SK-N-SH (cell line): ENCODE measurements at regions not wholly inside any gene's neighbourhood (a gene's known extent, or its start where the extent isn't known, plus 50 kb on each side); places are given as distances from the start of the nearest gene placed in this dataset.

Experiments
- CTCF ChIA-PET: fragments of 300-600, 350-600 bp; formaldehyde crosslinking; extraction: SDS; loops from one replicate; lab custom pipeline; 2021; lab: Yijun Ruan, JAX
- POLR2A ChIA-PET: fragments of 350-600 bp; sonication (Branson Sonifier 250); formaldehyde crosslinking; extraction: SDS; loops from one replicate; lab custom pipeline; 2020; ENCODE audit warnings: antibody characterized with exemption, inconsistent platforms; lab: Yijun Ruan, JAX
- DNase-seq: peaks from one replicate; pipeline ENCODE4 v3.0.0; 2012
- H2AFZ ChIP-seq: fragments of 200-600 bp; sonication (generic); 2 replicates; pipeline ENCODE4 v1.8.1; 2016; ENCODE audit warnings: antibody characterized with exemption, mild to moderate bottlenecking, low read depth
- H3F3A ChIP-seq: fragments of 200-600 bp; sonication (generic); replicated peaks from 2 replicates; pipeline ENCODE3; 2016; ENCODE audit warnings: antibody characterized with exemption, mild to moderate bottlenecking; ENCODE audit not compliant: insufficient read depth
- H3K27ac ChIP-seq, 2 experiments: fragments of 200-500 bp in 1 of 2; fragments of 200-600 bp in 1 of 2; sonication (Bioruptor generic) in 1 of 2; sonication (generic), shearing (Covaris generic) in 1 of 2; 2 replicates each; pipeline versions ENCODE4 v1.5.1 to v1.6.1; 2014 to 2016; ENCODE audit warnings: low read depth in 2 of 2, inconsistent platforms in 1 of 2, low read length in 1 of 2, mild to moderate bottlenecking in 1 of 2, mixed read lengths in 1 of 2
- H3K27me3 ChIP-seq: fragments of 200-600 bp; sonication (generic), shearing (Covaris generic); 2 replicates; pipeline ENCODE4 v1.6.1; 2016; ENCODE audit warnings: mixed run types; ENCODE audit not compliant: insufficient read depth
- H3K36me3 ChIP-seq, 2 experiments: fragments of 200-500 bp in 1 of 2; fragments of 200-600 bp in 1 of 2; sonication (Bioruptor generic) in 1 of 2; sonication (generic) in 1 of 2; replicated peaks in 1 of 2; 2 replicates each; pipeline versions ENCODE3 to v1.5.1; 2014 to 2016; ENCODE audit warnings: low read length in 1 of 2, mild to moderate bottlenecking in 1 of 2; ENCODE audit not compliant: insufficient read depth in 2 of 2, control insufficient read depth in 1 of 2
- H3K4me1 ChIP-seq, 2 experiments: fragments of 200-500 bp in 1 of 2; fragments of 200-600 bp in 1 of 2; sonication (Bioruptor generic) in 1 of 2; sonication (generic), shearing (Covaris generic) in 1 of 2; 2 replicates each; pipeline versions ENCODE4 v1.5.1 to v1.6.1; 2014 to 2016; ENCODE audit warnings: low read depth in 1 of 2, low read length in 1 of 2, mixed run types in 1 of 2; ENCODE audit not compliant: insufficient read depth in 2 of 2, control insufficient read depth in 1 of 2
- H3K4me2 ChIP-seq: fragments of 200-600 bp; sonication (generic), shearing (Covaris generic); 2 replicates; pipeline ENCODE4 v1.6.1; 2017; ENCODE audit warnings: mixed run types
- H3K4me3 ChIP-seq, 2 experiments: fragments of 200-500 bp in 1 of 2; fragments of 200-600 bp in 1 of 2; sonication (Bioruptor generic) in 1 of 2; sonication (generic), shearing (Covaris generic) in 1 of 2; 2 replicates each; pipeline versions ENCODE4 v1.5.1 to v1.8.1; 2014 to 2016; ENCODE audit warnings: low read depth in 2 of 2, inconsistent platforms in 1 of 2, low read length in 1 of 2, mild to moderate bottlenecking in 1 of 2, mixed read lengths in 1 of 2, moderate library complexity in 1 of 2
- H3K79me2 ChIP-seq: fragments of 200-600 bp; sonication (generic); 2 replicates; pipeline ENCODE4 v1.8.1; 2017; ENCODE audit warnings: mild to moderate bottlenecking; ENCODE audit not compliant: insufficient read depth
- H3K9ac ChIP-seq: fragments of 200-600 bp; sonication (generic); 2 replicates; pipeline ENCODE4 v1.6.1; 2017; ENCODE audit warnings: mixed run types
- H3K9me2 ChIP-seq: fragments of 200-600 bp; sonication (generic); 2 replicates; pipeline ENCODE4 v1.6.1; 2017; ENCODE audit warnings: mixed run types
- H3K9me3 ChIP-seq: fragments of 200-600 bp; sonication (generic); 2 replicates; pipeline ENCODE4 v1.6.1; 2017; ENCODE audit warnings: mixed run types, mild to moderate bottlenecking, moderate library complexity
- H4K20me1 ChIP-seq: fragments of 200-600 bp; sonication (generic); 2 replicates; pipeline ENCODE4 v1.6.1; 2017; ENCODE audit warnings: mild to moderate bottlenecking, mixed run types; ENCODE audit not compliant: insufficient read depth
- CHD2 ChIP-seq: fragments of 150-350 bp; IDR thresholded peaks from 2 replicates; pipeline ENCODE4 v1.6.1; 2018; ENCODE audit warnings: low read length; ENCODE audit not compliant: partially characterized antibody
- EP300 ChIP-seq, 2 experiments: IDR thresholded peaks; 2 replicates each; pipeline versions ENCODE4 v1.4.0 to v1.6.1; 2012; ENCODE audit warnings: borderline replicate concordance in 1 of 2, low read depth in 1 of 2, low read length in 1 of 2
- EZH2phosphoT487 ChIP-seq: fragments of 200-600 bp; sonication (generic); IDR thresholded peaks from 2 replicates; pipeline ENCODE4 v1.6.1; 2017; ENCODE audit warnings: low read depth, mixed run types, mild to moderate bottlenecking, antibody characterized with exemption, moderate library complexity, borderline replicate concordance
- FOSL2 ChIP-seq: IDR thresholded peaks from 2 replicates; pipeline ENCODE4 v1.4.0; 2012; ENCODE audit warnings: low read depth, mild to moderate bottlenecking, moderate library complexity, borderline replicate concordance
- IRF3 ChIP-seq: fragments of 150-350 bp; IDR thresholded peaks from 2 replicates; pipeline ENCODE4 v1.6.1; 2016; ENCODE audit warnings: mild to moderate bottlenecking, low read depth, low read length
- MAX ChIP-seq: IDR thresholded peaks from 2 replicates; pipeline ENCODE4 v1.4.0; 2012; ENCODE audit warnings: low read depth
- MEF2A ChIP-seq: IDR thresholded peaks from 2 replicates; pipeline ENCODE4 v1.4.0; 2012; ENCODE audit warnings: low read depth, borderline replicate concordance
- PBX3 ChIP-seq: IDR thresholded peaks from 2 replicates; pipeline ENCODE4; 2012
- RCOR1 ChIP-seq: fragments of 150-350 bp; IDR thresholded peaks from 2 replicates; pipeline ENCODE4 v1.6.1; 2017; ENCODE audit warnings: antibody characterized with exemption, low read length
- RXRA ChIP-seq: IDR thresholded peaks from 2 replicates; pipeline ENCODE4 v1.4.0; 2012; ENCODE audit warnings: low read depth, mild to moderate bottlenecking, borderline replicate concordance
- TCF12 ChIP-seq: IDR thresholded peaks from 2 replicates; pipeline ENCODE4 v1.4.0; 2012
- TEAD4 ChIP-seq: IDR thresholded peaks from 2 replicates; pipeline ENCODE4 v1.4.0; 2012; ENCODE audit warnings: mild to moderate bottlenecking, borderline replicate concordance; ENCODE audit not compliant: insufficient read depth
- YY1 ChIP-seq: IDR thresholded peaks from 2 replicates; pipeline ENCODE4 v1.4.0; 2012; ENCODE audit warnings: low read depth, mild to moderate bottlenecking
- ZBTB33 ChIP-seq: IDR thresholded peaks from 2 replicates; pipeline ENCODE4 v1.4.0; 2012; ENCODE audit warnings: low read depth, borderline replicate concordance
- WGBS: methylation state at CpG from one replicate; pipeline ENCODE4 v1.1.6; 2017; ENCODE audit warnings: low lambda C conversion rate; 5-methylcytosine and 5-hydroxymethylcytosine counted together

GRCh38 chr6:134553936-134554335, 236.0 kb upstream of the SGK1 start:
- Histone ChIP-seq H2AFZ (no peak overlapping the region), H3K9me3 (no peaks in the 10 kb centered on the region), H3K9me2 (no peaks in the 10 kb centered on the region), H3K79me2 (no peaks in the 10 kb centered on the region), H3K36me3 (no peaks in the 10 kb centered on the region), H3K27me3 (no peaks in the 10 kb centered on the region), H4K20me1 (no peaks in the 10 kb centered on the region), H3K4me2 (no peak overlapping the region), H3K4me3 (no peak overlapping the region), H3K4me1 (peaks cover 2 to 3% of the 10 kb centered on the region in 2 experiments; a peak in 1 of 4 replicates), H3K9ac (no peak overlapping the region), H3F3A (no peaks in the 10 kb centered on the region), H3K27ac (no peak overlapping the region; a peak in 1 of 4 replicates)
- ChIA-PET POLR2A (no interaction called here), CTCF (no interaction called here)
- DNase-seq = no peak
- no peak for TF ChIP-seq EP300 (IDR thresholded peaks at IDR 0.05; ENCODE audit: borderline replicate concordance in 1 of 2, low read depth in 1 of 2, low read length in 1 of 2)
- no peak for TF ChIP-seq FOSL2
- TF ChIP-seq PBX3 = 0 out of 2 replicates have a peak, but pooled peaks have one; percentile 18
- TF ChIP-seq TCF12 = peak; percentile 53
- WGBS = 89% methylated on average over 3 of the region's 3 CpGs

- H3K4me3 ChIP-seq = no peak overlapping the region
- H3K4me2 ChIP-seq = peak overlapping the region; percentile 21; the same call in 1 of the 2 replicates
- no peak for DNase-seq
- no peaks in the 10 kb centered on the region for H3K27me3 ChIP-seq
- peak overlapping the region; percentile 47 to 62; a peak in 3 of 4 replicates for H3K27ac ChIP-seq
- no peak overlapping the region; the same call in 1 of the 2 replicates for H3K9ac ChIP-seq
- H2AFZ ChIP-seq = peak overlapping the region; percentile 18; the same call in 1 of the 2 replicates
- H3K79me2 ChIP-seq = no peaks in the 10 kb centered on the region
- H3F3A ChIP-seq = no peaks in the 10 kb centered on the region
- no peaks in the 10 kb centered on the region for H3K9me3 ChIP-seq
- no peaks in the 10 kb centered on the region for H3K9me2 ChIP-seq
- CTCF ChIA-PET = interaction anchor here (1.2 to 1.6 kb wide), 2 partner anchors 31 to 183 kb away, joined by 3 to 4 read pairs; no protein-coding TSS in a partner anchor
- POLR2A ChIA-PET = no interaction called here
- no peaks in the 10 kb centered on the region for H4K20me1 ChIP-seq
- no peaks in the 10 kb centered on the region for H3K36me3 ChIP-seq
- peaks cover 2 to 3% of the 10 kb centered on the region in 2 experiments; a peak in 1 of 4 replicates for H3K4me1 ChIP-seq
- TF ChIP-seq CHD2 = no peak
- TF ChIP-seq ZBTB33 = no peak
- TF ChIP-seq EP300 (IDR thresholded peaks at IDR 0.05; ENCODE audit: borderline replicate concordance in 1 of 2, low read depth in 1 of 2, low read length in 1 of 2) = no peak
- no peak for TF ChIP-seq EZH2phosphoT487
- TF ChIP-seq RCOR1 = no peak
- no peak for TF ChIP-seq TCF12
- no peak for TF ChIP-seq YY1
- TF ChIP-seq MAX = no peak
- no peak for TF ChIP-seq IRF3
- no peak for TF ChIP-seq TEAD4
- TF ChIP-seq RXRA = no peak
- no peak for TF ChIP-seq MEF2A
- TF ChIP-seq, all 33 proteins: peak for 0
- WGBS = 62% methylated on average over 6 of the region's 6 CpGs
These were observed 233.5 kb upstream of the SGK1 start for GRCh38 chr6:134551245-134551960.
